WI38 (cell line): ENCODE measurements at regions not wholly inside any gene's neighbourhood (a gene's known extent, or its start where the extent isn't known, plus 50 kb on each side); places are given as distances from the start of the nearest gene placed in this dataset.

Experiments
- H3K4me3 ChIP-seq: 2 replicates; pipeline ENCODE4 v1.5.1; 2011; ENCODE audit warnings: low read depth, mild to moderate bottlenecking, control low read depth, low read length
- TF ChIP-seq, protein P1 (sequence below): IDR thresholded peaks from 2 replicates; pipeline ENCODE4 v1.5.1; 2012; ENCODE audit warnings: low read depth, mild to moderate bottlenecking, control low read depth, low read length

DNA sequence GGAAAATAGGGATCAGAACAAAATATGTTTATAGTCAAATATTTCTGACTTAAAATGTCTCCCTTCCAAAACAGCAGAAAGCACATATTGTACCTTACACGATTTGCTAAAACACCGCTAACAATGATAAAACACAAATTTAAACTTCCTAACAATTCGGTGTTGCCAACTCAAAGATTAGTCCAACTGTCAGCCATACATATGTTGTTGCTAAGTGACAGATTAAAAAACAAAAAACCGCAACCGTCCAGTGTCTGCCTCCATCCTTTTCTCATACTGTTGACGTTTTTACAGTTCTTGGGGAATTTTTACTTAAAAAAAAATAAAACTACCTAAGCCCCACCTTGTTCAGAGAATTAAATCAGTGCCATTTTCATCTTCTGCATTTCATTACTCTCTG lies 118.0 kb downstream of the RAB11FIP2 start:
- TF ChIP-seq, protein P1, sequence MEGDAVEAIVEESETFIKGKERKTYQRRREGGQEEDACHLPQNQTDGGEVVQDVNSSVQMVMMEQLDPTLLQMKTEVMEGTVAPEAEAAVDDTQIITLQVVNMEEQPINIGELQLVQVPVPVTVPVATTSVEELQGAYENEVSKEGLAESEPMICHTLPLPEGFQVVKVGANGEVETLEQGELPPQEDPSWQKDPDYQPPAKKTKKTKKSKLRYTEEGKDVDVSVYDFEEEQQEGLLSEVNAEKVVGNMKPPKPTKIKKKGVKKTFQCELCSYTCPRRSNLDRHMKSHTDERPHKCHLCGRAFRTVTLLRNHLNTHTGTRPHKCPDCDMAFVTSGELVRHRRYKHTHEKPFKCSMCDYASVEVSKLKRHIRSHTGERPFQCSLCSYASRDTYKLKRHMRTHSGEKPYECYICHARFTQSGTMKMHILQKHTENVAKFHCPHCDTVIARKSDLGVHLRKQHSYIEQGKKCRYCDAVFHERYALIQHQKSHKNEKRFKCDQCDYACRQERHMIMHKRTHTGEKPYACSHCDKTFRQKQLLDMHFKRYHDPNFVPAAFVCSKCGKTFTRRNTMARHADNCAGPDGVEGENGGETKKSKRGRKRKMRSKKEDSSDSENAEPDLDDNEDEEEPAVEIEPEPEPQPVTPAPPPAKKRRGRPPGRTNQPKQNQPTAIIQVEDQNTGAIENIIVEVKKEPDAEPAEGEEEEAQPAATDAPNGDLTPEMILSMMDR = no peak
- H3K4me3 ChIP-seq = no peak overlapping the region

DNA sequence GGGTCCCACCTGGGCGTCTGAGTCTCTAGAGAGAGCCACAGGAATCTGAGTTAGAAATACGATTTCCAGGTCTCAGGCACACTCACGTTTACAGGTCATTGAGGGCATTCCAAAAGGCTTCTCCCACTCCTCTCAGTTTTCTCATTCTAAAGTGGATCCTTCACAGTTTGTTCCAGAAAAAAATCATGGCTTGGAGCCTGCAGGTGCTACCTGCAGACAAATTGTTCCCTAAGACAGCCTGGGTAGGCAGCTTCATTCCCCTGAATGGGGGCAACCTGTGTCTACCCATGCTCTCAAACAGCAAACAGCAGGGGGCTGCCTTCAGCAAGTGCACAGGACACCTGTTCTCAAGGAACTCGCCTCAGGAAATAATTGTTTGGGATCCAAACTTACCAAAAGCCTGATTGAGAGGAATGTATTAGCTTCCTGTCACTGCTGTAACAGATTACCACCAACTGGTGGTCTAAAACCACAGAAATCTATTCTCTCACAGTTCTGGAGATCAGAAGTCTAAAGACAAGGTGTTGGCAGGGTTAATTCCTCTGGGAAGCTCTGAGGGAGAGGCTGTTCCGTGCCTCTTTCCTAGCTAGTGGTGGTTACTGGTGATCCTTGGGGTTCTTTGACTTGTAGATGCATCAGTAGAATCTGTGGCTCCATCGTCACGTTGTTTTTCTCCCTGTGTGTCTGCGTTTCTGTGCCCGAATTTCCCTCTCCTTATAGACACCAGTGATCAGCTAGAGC lies 117.2 kb downstream of the RAB11FIP2 start:
- H3K4me3 ChIP-seq = no peak overlapping the region
- TF ChIP-seq, protein P1 = no peak

DNA sequence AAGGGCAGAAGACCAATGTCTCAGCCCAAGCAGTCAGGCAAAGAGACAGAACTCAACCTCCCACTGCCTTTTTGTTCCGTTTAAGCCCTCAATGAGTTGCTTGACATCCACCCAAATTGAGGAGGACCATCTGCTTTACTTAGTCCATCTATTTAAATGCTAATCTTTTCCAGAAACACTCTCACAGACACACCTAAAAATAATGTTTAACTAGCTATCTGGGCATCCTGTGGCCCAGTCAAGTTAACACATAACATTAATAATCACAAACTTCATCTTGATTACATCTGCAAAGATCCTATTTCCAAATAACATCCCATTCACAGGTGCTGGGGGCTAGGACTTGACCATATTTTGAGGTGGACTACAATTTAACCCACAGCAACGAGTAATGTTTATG lies 115.7 kb downstream of the RAB11FIP2 start:
- TF ChIP-seq, protein P1 = no peak
- no peak overlapping the region for H3K4me3 ChIP-seq

DNA sequence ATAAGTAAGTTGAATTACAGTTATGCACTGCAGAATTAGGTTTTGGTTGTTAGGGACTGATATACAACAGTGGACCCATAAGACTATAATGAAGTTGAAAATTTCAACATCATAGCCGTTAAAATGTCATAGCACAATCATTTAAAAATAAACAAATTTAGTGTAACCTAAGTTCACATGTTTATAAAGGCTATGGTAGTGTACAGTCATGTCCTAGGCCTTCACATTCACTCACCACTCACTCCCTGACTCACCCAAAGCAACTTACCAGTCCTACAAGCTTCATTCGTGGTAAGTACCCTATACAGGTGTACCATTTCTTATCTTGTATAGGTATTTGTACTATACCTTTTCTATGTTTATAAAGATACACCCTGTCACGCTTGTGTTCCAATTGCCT lies 113.7 kb downstream of the RAB11FIP2 start:
- TF ChIP-seq, protein P1 = no peak

DNA sequence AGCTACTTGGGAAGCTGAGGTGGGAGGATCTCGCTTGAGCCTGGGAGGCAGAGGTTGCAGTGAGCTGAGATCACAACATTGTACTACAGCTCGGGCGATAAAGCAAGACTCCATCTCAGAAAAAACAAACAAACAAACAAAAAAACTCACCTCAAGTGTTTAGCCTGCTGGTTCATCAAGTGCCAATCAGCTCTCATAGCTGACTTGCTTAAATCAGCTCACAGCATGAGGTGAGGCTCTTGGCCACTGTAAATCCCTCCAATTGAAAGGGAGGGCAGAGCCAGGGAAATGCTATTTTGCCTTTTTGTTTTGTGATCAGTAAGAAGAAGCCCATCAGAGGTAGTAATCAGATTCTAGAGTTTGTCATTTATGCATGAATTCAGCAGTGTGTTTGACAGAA lies 112.3 kb downstream of the RAB11FIP2 start:
- TF ChIP-seq, protein P1 = no peak
- H3K4me3 ChIP-seq = no peak overlapping the region

More for the DNA sequence above, 113.7 kb downstream of the RAB11FIP2 start:
- H3K4me3 ChIP-seq = no peak overlapping the region

DNA sequence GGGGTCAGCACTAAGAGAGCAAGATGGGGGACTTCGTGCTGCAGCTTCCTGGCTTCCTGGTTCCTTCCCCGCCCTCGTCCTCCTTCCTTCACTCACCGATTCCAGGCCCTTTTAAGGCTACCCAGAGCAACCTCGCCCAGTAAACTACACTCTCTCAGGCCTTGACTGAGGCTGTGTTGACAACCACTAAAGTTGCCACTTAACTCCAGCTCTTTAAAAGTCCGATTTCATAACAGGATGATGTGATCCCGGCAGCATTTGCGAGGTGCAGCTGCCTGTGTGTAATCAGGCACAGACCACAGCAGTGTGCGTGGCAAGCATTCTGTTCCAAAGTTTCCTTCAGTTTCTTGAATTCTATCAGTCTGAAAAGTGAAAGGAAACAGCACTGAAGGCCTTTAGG lies 110.6 kb downstream of the RAB11FIP2 start:
- TF ChIP-seq, protein P1 = no peak
- H3K4me3 ChIP-seq = no peak overlapping the region

DNA sequence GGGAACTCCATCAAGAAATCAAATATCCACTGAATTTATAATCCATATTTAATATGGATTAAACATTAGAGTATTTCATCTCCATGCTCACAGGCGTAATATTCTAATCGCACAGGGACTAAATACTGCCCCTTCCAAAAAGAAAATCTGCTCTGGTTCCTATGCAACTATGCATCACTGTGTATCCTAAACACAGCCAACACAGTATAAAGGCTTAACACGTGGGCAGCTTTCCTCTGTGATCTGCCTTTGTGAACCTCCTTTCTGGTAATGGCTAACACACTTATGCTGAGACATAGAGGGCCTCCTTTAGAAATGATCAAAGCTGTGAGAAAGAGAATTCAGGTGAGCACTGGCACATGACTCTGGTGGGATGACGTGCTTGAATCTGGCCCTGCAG lies 110.2 kb downstream of the RAB11FIP2 start:
- TF ChIP-seq, protein P1 = no peak
- H3K4me3 ChIP-seq = no peak overlapping the region
